ENCODE measurements at regions not wholly inside any gene's neighbourhood (a gene's known extent, or its start where the extent isn't known, plus 50 kb on each side); places are given as distances from the start of the nearest gene placed in this dataset.

DNA sequence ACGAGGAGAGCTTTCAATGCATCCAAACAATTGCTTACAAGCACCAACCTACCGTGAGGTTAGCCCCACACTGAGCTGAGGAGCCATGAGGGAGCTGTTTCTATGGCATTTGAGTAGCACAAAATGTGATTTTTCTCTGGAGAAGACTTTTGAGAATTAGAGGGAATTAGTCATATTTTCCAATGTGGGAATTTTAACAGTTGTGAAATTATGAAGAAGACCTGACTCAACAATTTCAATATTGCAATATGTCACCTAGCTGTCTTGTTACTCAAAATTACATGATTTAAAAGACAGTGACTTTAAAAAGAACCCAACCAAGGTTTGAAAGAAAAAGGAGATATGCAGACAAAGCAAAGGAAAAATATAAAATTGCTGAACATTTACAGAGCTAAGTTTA, 62.6 kb upstream of the LY86 start:
- TF ChIP-seq CTCF (IDR thresholded peaks at IDR 0.05; ENCODE audit: insufficient read depth, low read length, poor library complexity, severe bottlenecking) (no peak), EZH2phosphoT487 (conservative IDR thresholded peaks at IDR 0.05; ENCODE audit: low read length) (no peak)
